ENCODE measurements at regions not wholly inside any gene's neighbourhood (a gene's known extent, or its start where the extent isn't known, plus 50 kb on each side); places are given as distances from the start of the nearest gene placed in this dataset.

DNA sequence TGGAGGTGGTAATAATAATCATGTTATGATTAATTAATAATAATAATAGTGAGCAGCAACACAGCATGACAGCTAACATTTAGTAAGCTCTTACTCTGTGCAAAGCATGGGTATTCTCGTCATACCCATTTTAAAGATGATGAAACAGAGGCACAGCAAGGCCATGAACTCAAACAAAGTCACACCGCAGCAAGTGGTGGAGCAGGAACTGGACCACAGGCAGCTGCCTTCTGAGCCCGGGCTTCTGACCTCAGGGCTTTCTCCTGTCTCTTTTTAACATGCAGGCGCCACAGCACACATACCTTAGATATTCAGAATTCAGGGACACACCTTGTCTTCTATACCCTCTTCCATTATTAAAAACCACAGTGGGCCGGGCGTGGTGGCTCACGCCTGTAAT, 50.7 kb upstream of the SPATA12 start:
- DNase-seq (ENCODE audit: low read depth), result no peak

DNA sequence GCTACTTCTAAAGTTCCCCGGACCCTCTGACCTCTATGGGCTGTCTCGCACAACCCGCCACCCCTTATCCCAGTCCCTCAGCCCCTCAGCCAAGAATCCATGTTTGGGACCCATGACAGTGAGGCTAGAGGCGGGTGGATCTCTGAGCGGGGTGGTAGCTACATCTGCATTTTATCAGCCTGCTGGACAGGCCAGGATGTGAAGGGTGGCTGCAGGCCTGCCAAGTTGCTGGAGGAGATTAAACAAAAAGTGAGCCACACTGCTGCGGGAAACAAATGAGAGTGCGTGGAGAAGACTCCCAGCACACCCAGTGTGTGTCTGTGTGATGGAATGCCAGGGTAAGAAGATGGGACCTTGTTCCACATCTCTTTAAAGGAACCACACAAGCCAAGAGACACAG, 51.1 kb upstream of the SPATA12 start:
- DNase-seq (ENCODE audit: low read depth), result no peak

DNA sequence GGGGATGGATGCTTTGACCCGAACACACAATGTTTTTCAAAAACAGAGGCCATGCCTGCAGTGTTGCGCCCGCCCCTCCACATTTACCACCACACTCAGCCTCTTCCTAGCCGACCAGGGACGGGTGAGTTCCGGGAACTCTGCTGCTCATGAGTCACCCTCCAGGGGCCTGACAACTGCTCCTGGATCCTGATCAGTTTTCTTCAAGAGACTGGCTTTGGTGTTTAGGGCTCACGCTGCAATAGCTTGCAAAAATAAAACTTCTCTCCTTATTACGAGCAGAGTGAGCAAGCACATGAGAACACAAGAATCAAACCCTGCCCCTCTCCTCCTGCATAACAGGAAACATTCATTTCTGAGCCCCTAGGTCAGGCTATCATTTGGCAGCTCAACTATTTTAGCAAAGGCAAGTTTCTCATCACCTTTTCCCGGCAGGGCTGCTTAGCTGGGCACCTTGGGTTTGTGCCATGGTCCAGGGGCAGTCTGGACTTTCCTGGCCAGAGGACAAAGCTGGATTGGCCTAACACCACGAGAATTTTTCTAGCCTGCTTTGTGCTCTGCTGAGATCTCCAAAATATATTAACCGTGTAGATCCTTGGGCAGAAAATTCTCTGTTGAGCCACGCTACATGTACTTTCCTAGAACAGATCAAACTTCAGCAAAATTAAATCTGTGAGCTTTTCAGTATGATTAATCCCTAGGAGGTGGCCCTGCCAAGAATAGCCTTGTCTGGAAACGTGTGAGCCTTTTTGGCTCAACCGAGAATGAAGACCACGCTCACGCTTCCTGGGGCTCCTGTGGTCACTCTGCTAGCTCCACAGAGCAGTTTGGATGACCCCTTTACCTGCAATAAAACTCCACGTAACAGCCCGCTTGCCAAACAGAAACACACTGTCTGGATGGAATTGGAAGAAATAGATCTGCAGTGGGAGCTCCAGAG, 52.7 kb upstream of the SPATA12 start:
- DNase-seq (ENCODE audit: low read depth), result no peak

DNA sequence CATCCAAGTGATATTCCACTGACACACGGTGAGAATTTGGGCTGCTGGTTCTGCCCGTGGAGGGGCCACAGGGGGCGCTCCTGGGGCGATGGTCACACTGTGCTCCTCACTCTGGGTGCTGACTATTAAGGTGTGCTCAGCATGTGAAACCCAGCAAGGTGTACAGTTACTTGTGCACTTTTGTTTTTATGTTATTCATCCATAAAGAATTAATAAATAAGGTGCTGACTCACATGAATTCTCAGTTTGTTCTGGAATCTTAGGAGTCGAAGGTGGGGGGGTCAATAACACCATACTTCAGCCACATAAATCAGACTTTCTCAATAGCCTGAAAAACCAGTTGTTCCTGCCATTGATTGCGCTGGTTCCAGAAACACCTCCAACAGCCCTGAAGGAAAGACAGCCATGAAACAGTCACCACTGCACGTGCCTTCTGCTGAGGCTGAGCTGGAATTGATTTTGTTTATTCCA, 53.5 kb upstream of the SPATA12 start:
- DNase-seq (ENCODE audit: low read depth), result no peak

DNA sequence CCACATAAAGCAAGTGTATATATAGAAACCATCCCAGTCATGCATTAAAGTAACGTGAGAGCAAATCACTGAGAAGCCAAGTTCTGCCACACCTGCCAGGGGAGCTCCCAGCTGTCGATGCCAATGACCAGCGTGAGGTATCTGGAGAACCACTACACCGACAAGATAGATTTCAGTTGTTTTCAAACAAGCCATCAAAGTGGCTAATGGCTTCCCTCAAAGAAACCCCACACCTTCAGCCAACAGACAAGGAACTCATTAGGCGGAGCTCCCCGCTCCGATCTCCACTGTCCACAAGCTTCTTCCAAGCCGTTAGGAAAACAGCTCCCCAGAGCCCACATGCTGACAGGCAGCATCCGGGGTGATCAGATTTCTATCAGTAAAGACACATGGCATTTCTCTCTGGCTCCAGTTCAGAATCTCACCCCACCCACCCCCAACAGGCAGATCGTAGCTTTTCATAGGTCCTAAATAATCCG, 54.2 kb upstream of the SPATA12 start:
- DNase-seq (ENCODE audit: low read depth), result no peak

DNA sequence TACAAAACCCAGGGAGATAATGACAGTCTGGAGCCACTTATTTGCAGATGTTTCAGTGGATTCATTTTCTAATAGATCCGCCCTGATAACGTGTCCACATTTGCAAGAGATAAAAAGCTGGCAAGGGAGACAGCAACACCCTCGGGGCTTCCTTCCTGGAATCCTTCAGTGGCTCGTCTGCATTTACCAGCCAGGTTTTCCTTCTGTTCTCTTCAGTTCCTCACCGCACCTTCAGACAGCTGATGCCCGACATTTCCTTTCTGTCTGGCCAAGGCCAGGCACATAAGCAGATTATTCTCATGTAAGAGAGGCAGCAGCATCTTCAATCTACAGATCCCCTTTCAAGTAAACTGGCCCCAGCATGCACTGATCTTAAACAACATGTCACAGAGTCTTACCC, 56.2 kb upstream of the SPATA12 start:
- no peak for DNase-seq (ENCODE audit: low read depth)

DNA sequence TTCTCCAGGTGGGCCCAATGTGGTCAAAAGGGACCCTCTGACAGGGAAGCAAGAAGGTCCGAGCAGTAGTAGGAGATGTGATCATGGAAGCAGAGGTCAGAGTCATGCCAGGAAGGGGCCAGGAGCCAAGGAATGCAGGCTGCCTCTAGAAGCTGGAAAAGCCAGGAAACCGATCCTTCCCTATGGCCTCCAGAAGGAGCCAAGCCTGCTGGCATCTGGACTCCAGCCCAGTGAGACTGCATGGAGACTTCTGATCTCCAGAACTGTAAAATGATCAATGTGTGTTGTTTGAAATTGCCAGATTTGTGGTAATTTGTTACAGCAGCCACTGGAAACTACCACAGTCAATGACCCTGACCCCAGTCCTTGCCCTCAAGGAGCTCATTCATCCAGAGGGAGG, 56.8 kb upstream of the SPATA12 start:
- DNase-seq (ENCODE audit: low read depth), result no peak

DNA sequence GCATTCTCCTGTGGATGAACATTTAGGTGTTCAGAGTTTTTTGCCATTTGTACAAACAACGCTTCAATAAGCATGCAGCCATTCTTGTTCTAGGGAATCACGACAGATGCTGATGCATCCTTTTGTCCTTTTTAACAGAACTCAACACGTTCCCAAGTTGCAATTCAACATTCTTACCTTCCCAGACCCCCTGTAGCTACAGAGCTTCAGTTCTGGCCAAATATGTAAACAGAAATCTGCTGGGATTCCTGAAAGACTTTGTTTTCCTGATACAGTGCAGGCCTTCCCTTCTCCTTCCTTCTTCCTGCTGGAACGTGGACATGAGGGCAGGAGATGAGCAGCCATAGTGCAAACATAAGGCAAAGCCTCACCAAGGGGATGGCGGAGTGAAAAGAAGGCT, 59.1 kb upstream of the SPATA12 start:
- DNase-seq (ENCODE audit: low read depth), result no peak

DNA sequence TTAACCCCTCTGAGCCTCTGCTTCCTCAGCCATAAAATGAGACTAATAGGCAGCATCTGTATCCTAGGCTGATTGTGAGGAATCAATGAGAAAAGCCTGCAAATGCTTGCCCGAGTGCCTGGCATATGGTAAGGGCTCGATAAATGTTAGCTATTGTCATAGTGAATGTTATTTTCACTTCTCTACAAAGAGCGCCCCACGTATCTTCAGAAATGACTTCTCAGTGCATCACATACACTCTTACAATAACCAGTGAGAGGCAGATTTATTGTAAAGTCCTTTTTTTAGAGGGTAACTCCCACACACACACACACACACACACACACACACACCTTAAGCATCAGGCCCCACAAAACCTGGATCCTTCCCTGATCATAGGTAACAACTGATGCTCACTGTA, 60.5 kb upstream of the SPATA12 start:
- DNase-seq (ENCODE audit: low read depth), result no peak

DNA sequence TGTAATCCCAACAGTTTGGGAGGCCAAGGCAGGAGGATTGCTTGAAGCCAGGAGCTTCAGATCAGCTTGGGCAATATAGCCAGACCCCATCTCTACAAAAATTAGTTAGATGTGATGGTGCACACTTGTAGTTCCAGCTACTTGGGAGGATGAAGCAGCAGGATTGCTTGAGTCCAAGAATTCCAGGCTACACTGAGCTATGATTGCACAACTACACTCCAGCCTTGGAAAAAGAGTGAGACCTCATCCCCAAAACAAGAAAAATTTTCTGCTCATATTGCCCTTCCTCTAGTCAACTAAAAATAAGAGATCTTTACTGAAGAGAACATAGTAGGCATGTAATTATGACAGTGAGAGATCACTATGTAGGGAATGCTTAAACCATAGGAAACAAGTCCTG, 60.9 kb upstream of the SPATA12 start:
- DNase-seq (ENCODE audit: low read depth), result no peak

DNA sequence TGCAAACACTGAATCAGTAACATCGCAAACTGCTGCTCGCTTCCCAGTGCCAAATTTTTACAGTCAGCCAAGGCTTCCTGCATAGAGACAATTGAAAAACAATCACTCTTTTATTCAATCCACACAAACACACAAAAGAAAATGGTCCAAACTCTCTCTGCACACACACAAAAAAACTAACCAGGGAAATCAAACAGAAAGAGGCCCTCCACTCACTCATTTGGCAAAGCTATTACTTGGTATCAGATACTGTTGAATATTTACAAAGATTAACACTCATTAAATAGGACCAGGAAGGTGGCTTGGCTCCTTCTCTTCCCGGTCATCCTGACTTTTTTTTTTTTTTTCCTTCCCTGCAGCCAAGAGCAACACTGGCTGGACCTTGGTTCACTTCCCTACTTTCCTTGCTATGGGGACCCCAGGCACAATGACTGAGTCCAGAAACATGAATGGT, 62.4 kb upstream of the SPATA12 start:
- no peak for DNase-seq (ENCODE audit: low read depth)

DNA sequence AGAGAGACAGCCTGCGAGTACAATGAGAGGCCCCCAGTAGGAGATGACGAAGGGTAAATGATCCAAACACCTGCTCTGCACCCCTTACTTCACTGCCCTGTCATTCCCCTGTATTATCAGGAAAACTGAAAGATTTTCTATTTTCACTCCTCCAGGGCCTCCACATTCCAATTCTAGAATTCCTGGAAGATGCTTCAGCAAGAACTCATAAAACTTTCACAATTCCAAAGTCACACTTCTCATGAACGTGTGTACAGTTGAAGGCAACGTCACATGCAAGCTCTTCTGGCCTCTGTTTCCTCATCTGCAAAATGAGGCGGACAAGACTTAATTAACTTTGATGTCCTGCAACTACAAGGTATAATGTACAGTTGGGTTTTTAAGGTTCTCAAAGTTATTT, 62.8 kb upstream of the SPATA12 start:
- DNase-seq (ENCODE audit: low read depth), result no peak

DNA sequence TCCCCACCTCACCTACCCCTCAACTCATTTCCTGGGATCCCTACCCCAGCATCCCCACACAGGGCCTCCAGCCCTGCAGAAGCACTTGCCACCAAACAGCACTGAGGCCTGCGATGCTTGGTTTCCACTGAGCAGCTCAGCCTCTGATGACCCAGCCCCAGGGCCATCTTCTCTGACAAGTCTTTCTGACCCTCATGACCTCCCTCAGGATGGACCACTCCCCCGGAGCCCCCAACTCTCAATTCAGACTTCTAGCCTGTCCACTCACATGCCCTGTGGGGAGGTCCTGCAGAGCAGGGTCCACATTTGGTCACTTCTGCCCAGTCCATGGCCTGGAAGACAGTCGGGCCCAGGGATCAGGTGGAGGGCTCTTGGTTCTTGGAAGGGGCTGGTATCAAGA, 63.4 kb upstream of the SPATA12 start:
- DNase-seq (ENCODE audit: low read depth), result no peak

DNA sequence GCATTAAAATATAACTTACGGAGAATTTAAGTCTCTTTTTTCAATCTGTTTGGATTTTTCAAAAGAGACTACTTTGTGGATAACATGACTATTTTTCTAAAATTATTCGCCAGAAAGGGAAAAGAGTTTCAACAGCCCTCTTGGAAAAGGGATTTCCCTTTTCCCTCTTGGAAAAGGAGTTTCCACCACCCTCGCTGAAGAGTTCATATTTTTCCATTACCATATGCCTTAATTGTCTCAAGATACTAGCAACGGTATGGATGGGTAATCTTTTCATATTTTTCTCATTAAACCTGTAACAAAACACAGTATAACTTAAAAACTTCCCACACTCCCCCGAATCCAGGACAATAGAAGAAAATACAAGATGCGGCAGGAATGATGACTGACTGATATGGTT, 66.1 kb upstream of the SPATA12 start:
- no peak for DNase-seq (ENCODE audit: low read depth)

DNA sequence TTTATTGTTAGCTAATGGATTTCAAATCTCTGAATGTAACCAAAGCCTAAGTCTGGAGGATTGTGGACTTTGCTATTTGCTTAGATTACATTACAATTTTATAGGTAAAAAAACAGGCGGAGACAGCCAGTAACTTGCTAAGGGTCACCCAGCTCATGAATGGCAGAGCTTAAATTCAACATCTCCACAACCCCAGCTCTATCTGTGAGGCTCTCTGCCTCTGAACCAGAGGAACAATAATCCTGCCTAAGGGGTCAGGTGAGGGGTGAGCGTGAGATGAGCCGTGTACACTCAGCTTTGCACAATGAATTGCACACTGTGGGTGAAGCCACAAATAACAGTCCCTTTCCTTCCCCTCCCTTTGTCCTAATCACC, 69.8 kb upstream of the SPATA12 start:
- no peak for DNase-seq (ENCODE audit: low read depth)

DNA sequence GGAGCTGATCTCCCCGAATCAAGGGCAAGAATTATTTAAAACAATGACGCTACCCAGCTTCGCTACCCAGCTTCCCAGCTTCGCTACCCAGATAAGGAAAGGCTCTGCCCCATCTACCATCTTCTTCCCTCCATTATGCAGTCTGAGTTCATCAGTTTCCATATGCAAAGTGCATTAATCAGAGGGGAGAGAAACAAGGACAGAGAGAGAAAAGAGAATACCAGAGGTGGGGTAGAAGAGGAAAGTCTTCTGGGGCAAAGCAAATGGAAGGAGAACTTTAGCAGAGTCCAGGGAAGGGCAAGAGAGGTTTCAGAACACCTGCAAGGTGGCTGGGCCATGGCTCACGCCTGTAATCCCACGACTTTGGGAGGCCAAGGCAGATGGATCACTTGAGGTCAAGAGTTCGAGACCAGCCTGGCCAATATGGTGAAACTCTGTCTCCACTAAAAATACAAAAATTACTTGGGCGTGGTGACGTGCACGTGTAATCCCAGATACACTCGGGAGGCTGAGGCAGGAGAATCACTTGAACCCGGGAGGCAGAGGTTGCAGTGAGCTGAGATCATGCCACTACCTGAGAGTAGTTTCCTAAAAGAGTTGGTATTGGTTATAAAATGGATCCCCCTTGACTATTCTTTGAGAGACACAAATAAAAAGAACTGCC, 70.4 kb upstream of the SPATA12 start:
- DNase-seq (ENCODE audit: low read depth), result no peak

DNA sequence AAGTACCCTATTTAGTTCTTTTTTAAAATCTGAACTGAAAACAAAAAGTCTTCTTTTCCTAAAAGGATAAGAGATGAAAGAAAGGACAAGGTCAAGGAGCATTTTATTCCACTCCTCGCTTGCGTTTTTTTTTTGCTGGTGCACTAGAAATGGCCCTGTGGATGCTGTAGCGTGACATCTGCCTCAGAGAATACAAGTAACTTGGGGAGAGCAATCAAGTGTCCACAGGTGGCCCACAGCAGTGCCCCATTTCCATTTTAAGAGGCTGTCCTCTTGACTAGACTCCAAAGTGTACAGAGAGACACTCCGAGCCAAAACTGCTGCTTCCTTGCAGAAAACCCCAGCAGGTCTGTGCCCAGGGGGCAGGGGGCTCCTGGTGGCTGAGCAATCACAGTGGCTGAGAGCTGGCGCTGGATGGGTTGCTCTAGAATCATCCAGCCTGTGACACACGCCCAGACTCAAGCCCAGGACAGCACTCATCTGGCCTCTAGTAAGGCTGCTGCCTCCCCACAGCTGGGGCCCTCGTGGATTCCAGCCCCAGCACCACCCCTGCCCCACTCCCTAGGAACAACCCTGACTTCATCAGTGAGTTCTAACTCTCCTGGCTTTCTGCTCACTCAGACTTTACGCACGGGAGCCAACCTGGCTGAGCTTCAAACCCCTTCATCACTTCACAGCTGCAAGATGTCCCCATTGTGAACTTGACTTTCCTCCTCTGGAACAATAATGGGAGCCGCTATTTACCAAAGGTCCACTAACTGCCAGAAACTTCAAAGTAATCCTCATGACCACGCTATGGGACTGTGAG, 71.1 kb upstream of the SPATA12 start:
- DNase-seq (ENCODE audit: low read depth), result no peak

DNA sequence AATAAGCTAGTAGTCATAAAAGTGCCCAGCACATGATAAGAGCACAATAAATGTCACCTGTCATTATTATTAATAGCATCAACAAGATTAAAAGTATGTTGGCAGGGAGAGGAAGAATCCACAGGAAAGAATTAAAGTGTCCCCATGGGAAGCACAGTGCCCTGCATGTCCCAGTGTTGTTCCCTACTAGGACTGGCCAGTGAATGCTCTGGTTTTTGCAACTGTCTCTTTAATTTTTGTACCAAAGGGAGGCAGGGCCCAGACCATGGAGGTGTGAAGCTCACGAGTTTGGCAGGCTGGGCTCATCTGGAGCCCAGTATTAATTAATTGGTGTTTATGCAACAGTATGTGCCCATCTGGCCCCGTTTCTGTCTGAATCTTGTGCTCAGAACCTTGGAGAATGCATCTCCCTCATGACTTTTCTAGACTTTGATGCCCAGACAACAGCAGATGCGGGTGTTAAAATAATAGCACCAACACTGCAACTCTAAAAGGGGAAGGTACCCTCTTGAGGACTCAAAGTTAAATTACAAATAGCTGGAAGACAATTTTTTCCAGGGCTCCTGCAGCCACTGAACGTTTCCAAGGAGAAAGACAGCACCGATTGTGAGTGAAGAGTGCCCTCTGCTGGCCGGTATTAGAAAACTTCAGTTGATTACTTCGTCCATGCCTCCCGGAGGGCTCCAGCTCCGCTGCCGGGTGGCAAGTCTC, 71.9 kb upstream of the SPATA12 start:
- DNase-seq (ENCODE audit: low read depth), result peak; percentile 54

DNA sequence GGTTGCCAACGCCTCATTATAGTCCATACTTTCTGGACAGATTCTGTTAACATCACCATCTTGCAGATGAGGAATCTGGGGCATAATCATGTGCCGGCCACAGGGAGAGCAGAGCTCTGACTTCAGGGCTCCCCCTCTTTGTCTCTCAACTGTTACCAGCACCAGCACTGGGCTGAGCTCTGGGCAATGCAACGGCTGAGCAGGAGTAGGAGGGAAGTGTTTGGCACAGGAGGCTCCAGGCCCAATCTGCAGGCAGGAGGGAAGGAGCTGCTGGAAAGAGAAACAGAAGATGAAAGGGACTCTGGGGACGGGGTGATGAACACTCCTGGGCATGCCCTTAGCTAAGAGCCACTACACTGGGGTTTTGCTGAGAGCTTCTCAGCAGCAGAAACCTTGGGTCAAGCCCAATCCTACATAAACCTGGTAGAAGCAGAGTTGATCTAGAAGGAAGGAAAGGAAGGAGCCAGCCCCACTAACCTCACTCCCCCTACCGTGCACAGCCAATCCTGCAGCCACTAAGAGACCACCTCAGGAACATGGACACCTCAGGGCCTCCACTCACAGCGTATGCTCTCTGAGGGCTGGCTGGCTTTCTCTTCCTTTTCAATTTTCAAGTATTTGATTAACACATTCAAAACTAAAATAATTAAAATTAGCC, 73.1 kb upstream of the SPATA12 start:
- DNase-seq (ENCODE audit: low read depth), result no peak

DNA sequence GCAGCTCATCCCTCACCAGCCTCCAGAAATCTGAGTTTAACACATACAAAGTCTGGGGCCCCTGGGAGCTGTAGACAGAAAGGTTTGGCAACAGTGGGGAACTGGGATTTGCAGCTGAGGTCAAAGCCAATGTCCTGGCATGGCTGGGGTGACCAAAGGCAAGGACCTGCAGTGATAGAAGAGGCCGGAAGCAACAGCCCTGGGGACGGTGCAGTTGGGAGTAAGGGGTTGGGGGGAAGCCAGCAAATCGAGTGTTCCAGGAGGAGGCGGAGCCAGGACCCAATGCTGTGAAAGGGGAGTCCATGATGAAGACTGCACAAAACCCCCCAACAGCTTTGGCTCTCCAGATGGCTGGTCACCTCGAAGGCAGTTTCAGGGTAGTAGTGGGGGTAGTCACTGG, 74.1 kb upstream of the SPATA12 start:
- DNase-seq (ENCODE audit: low read depth), result no peak

DNA sequence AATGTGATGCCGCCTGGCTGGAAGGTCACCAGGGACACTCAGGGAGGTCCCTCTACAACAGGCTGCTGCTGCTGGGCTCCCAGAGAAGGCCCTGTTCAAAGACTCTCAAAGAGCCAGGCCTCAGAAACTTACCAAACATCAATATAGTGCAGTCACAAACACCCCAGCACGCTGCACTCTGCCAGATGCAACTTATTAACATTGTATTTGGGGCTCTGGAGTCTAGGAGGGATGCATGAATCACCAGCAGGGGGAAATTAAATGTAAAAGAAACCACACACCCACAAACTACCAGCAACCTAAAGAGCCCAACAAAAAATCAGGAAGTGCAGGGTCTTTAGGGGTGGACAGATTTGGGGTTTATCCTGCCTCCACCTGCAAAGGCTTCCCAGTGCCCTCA, 74.6 kb upstream of the SPATA12 start:
- DNase-seq (ENCODE audit: low read depth), result no peak

Measured in stimulated activated CD8-positive, alpha-beta memory T cell treated with anti-CD3 and anti-CD28 coated beads, Interleukin-15, amount 100 ng/mL, for 1 hour (primary cell).